ENCODE measurements at regions not wholly inside any gene's neighbourhood (a gene's known extent, or its start where the extent isn't known, plus 50 kb on each side); places are given as distances from the start of the nearest gene placed in this dataset.

GRCh38 chr13:105165449-105166125, 1369.9 kb downstream of the EFNB2 start:
- no peak for DNase-seq

DNA sequence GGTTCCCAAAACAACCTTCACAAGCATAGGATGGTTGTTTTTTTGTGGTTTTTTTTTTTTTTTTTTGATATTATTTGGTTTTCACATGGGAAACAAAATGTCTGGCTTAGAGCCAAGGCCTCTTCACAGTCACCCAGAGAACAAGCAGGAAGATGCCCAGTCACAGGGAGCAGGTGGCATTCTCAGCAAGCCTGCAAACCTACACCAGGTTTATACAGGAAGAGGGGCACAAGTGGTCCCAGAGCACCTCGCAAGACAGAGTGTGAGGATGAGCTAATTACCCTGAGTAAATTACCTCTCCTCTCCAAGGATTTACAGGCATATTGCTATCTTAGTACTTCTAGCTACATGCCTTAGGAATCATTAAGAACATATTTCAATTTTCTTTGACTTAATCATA, 1375.6 kb downstream of the EFNB2 start:
- no peak for DNase-seq

GRCh38 chr13:105153611-105154010, 1381.9 kb downstream of the EFNB2 start:
- no peak for DNase-seq

DNA sequence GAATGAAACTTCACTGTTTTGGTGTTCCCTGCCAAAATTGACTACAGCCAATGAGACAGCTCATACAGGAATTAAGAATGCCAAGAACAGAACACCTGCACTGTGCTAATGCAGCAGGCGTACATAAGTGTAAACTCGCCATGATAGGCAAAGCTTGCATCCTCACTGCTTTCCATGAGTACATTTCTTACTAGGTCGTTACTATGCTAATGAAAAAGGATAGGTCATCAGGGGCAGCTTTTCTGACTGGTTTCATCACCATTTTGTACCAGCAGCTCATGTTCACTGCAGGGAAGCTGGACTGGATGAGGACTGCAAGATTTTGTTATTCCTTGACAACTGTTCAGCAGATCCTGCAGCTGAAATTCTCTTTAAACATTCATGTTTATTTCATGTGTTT, 1383.8 kb downstream of the EFNB2 start:
- no peak for DNase-seq

DNA sequence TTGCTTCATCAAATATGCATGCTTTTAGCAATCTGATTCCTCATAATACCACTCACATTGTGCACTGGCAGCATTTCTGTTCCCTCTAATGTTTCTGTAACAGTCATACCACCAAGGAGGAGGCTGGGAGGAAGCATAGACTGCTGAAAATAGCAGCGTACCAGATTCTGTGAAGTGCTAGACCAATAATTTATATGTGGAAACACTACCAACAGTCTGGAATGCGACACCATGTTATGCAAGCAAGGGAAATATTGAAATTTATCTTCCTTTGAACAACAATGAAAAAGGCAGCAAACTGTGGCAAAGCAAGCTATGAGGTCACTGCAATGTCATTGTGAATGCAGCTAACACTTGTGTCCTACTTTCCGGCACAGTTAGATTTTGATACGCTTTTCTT, 1388.0 kb downstream of the EFNB2 start:
- no peak for DNase-seq

DNA sequence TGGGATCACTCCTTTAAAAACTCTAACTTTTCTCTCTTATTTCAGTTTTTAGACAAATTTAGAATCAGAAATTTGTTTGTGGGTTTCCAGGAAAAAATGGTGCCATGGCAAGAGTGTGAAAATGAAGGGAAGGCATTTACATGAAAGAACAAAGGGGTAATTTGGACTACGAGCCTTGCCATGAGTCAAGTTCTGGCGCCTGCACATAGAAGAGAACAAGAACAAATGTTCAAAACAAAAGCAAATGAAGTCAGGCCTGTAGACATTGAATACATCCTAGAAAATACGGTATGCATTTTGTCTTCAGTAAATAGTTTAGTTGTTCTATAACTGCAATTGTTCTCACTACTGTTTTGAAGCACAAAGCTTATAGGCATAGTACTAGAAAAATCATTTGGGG, 1390.5 kb downstream of the EFNB2 start:
- DNase-seq, result no peak

- no peak for DNase-seq
These were observed 1391.4 kb downstream of the EFNB2 start for GRCh38 chr13:105144020-105144419.

GRCh38 chr13:105142556-105142955, 1392.9 kb downstream of the EFNB2 start:
- DNase-seq, result no peak

GRCh38 chr13:105139380-105140285, 1395.8 kb downstream of the EFNB2 start:
- peak; percentile 47 for DNase-seq

- no peak for DNase-seq
These were observed 1396.4 kb downstream of the EFNB2 start for GRCh38 chr13:105139048-105139379.

DNA sequence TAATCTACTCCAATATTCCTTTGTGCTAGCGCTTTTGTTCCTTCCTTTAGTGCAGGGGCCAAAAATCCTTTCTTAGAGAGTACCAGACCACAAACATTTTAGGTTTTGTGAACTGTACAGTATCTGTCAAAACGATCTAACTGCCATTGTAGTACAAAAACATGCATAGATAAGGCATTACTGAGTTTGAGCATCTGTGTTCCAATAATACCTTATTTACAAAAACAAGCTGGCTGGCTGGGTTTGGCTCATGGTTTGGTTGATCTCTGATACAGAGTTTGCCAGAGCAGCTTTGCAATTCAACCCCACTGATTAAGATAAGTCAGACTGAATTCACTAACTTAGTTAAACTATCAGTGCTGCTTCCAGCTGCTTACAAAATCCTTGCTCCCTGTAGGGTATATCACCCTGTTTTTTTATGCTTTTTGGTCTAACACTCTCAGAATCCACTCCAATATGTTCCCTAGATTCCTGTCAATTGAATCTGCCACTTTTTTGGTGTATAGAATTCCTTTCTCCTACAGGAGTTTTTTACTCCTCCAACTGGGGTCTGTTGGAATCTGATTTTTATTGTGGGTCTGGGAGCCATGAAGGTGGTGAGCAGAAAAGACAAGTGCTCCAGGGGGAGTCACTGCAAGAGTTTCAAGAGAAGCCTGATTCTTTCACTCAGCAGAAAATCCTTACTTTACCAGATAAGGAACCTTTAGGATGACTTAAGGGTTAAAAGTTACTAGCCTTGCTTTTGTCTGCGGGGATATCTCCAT, 1399.4 kb downstream of the EFNB2 start:
- no peak for DNase-seq

- DNase-seq, result no peak
These were observed 1407.7 kb downstream of the EFNB2 start for GRCh38 chr13:105127732-105128131.

DNA sequence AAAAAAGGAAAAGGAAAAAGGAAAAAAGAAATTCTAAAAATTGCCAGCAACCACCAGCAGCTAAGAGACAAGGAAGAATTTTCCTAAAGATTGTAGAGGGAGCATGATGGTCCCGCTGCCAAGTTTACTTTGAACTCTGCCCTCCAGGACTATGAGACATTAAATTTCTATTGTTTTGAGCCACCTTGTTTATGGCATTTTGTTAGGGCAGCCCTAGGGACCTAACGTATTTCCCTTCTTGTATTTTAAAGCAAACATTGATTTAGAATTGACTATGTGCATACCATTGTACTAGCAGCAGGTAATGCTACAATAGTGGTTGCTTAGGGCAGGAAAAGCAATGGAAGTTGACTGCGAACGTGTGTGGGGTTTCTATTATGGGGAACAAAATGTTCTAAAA, 1414.2 kb downstream of the EFNB2 start:
- DNase-seq, result no peak

DNA sequence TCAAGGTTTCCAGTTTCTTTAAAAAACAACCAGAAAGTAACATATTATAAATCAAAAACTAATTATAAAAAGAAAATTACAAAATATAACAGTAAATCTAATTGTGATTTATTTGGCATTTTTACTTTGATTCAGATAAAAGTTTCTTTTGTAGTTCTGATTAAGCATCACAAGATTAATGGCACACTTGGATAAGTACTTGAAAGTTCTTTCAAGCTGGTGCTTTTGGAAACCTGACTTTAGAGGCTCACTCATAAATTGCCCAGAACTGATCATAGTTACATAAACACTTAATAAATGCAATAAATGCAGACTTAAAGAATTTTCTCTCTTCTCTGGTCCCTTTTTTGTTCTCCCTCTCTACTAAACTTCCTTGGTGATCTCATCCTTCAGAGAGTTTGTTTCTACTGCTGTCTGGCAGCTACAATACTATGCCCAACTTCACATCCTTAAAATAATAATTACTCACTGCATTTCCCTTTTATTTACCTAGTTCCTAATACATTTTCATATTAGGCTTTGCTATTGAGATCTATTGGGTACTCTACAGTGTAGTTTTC, 1417.0 kb downstream of the EFNB2 start:
- no peak for DNase-seq

DNA sequence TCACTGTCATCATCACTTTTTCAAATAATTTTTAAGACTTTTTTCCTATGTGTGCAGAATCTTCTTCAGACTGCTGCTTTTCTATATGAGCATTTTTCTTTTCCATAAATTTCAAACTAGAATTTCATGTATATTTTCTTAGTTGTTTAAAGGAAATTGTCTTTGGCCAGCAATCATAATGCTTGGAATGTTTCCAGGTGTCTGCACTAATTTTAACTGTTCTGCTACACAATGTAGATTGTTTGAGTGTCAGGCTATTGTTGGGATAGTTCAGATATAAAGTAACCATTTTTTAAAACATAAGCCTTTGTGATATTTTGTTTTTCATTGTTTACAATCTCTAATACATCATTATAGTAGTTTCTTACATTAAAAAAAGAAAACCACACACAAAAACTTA, 1418.5 kb downstream of the EFNB2 start:
- DNase-seq, result no peak

- no peak for DNase-seq
These were observed 1422.9 kb downstream of the EFNB2 start for GRCh38 chr13:105112561-105112960.

GRCh38 chr13:105107781-105108180, 1427.7 kb downstream of the EFNB2 start:
- DNase-seq, result no peak

GRCh38 chr13:105105471-105105870, 1430.0 kb downstream of the EFNB2 start:
- DNase-seq, result no peak

DNA sequence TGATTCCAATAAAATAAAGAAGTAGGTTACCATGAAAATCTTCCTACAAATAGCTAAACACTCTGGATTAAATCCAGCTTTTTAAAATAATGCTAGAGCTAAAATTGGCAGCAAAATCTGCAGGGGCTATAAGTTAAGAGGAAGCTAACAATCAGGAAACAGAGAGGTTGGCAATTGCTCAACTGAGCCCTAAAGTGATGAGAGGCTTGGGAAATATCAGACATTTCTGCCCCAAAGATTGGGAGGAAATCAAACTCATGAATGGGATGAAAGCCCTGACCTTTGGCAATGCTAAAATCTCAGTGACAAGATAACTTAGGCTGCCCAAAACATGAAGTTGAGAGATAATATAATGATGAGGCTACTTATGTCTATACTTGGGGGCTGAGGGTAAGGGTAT, 1437.9 kb downstream of the EFNB2 start:
- no peak for DNase-seq

GRCh38 chr13:105089858-105090643, 1445.4 kb downstream of the EFNB2 start:
- DNase-seq, result no peak

DNA sequence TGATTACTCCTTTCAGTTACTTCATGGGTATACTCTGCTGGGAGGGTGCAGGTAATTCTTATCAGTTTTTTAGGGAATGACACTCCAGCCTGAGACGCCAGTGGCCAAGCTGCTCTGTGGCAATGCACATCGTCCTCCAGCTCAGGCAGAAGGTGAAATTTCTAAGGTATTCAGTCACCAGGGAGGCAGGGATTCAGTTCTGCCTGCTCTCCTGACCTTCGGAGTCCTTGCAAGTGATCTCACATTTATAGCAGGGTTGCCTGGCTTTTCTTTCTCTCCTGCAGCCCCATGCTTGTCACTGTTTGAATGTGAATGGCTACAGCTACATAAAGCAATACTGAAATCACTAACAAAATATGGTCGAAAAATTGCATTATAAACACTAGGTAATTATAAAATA, 1447.5 kb downstream of the EFNB2 start:
- DNase-seq, result no peak

DNA sequence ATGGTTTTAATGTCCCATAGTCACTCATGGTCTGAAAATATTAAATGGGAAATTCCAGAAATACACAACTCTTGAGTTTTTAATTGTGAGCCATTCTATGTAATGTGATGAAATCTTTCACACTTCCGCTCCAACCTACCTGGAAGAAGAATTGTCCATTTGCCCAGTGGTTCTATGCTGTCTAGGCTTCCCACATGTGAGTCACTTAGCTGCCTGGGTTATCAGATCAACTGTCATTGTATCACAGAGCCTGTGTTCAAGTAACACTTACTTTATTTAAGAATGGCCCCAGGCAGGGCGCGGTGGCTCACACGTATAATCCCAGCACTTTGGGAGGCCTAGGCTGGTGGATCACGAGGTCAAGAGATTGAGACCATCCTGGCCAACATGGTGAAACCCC, 1450.5 kb downstream of the EFNB2 start:
- DNase-seq, result no peak

DNA sequence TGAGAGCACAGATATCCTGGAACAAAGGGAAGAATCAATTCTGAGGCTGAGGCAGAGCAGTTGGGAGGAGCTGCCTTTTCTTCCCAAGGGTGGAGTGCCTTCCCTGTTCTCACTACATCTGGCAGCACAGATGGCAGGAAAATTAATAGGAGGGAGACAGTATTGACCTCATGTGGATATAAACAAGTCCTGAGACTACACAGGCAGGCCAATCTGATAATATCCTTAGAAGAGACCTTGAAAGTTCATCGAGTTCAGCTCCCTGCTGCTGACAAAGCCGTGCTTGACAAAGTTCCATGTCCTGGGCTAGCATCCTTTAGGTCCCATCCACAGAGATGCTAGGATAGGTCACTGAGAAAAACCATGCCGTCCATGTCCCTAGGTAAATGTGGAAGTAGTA, 1451.5 kb downstream of the EFNB2 start:
- no peak for DNase-seq
